ENCODE measurements at regions not wholly inside any gene's neighbourhood (a gene's known extent, or its start where the extent isn't known, plus 50 kb on each side); places are given as distances from the start of the nearest gene placed in this dataset.

DNA sequence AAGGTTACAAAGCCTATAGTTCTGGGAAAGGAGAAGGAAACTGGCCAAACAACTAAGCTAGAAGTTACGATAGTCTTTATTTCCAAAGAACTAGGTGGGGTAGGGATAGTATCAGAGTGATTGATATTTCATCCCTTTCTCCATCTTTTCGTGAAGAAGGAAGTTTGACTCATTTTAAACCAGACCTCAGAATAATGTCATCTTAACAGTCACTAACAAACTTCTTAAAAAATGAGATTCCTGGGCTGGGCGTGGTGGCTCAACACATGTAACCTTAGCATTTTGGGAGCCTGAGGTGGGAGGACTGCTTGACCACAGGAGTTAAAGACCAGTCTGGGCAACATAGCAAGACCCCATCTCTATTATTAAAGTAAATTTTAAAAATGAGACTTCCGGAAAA lies 69.4 kb downstream of the ARL4A start:
- TF ChIP-seq EZH2 (IDR thresholded peaks at IDR 0.05; ENCODE audit: low read depth, unreplicated experiment), result no peak
- no peak for TF ChIP-seq CTCF (conservative IDR thresholded peaks at IDR 0.05; ENCODE audit: low read depth in 2 of 2)
- no peak for TF ChIP-seq EZH2phosphoT487 (IDR thresholded peaks at IDR 0.05; ENCODE audit: unreplicated experiment)
- no peak for TF ChIP-seq CREB1 (CRISPR knock-in tag; IDR thresholded peaks at IDR 0.05; ENCODE audit: low read depth)
- TF ChIP-seq REST (IDR thresholded peaks at IDR 0.05; ENCODE audit: unreplicated experiment), result no peak
- no peak for TF ChIP-seq ZNF462 (CRISPR knock-in tag; IDR thresholded peaks at IDR 0.05)
- TF ChIP-seq JUNB (IDR thresholded peaks at IDR 0.05; ENCODE audit: unreplicated experiment), result no peak

Measured in GM23338 (cell line).